Nephron progenitor cell (in vitro differentiated cells): ENCODE measurements at regions not wholly inside any gene's neighbourhood (a gene's known extent, or its start where the extent isn't known, plus 50 kb on each side); places are given as distances from the start of the nearest gene placed in this dataset.

Source experiments
- DNase-seq: peaks from one replicate; pipeline ENCODE4 v3.0.0; 2021
- H3K27ac Mint-ChIP-seq: 2 replicates; pipeline ENCODE4 v1.8.0; 2021; ENCODE audit warnings: mild to moderate bottlenecking, moderate library complexity, mixed read lengths
- H3K27me3 Mint-ChIP-seq: 2 replicates; pipeline ENCODE4 v1.8.0; 2021; ENCODE audit warnings: mild to moderate bottlenecking, low read depth, mixed read lengths; ENCODE audit not compliant: poor library complexity
- H3K36me3 Mint-ChIP-seq: 2 replicates; pipeline ENCODE4 v1.8.0; 2021; ENCODE audit warnings: low read depth, mixed read lengths
- H3K4me1 Mint-ChIP-seq: 2 replicates; pipeline ENCODE4 v1.8.0; 2021; ENCODE audit warnings: mixed read lengths
- H3K4me3 Mint-ChIP-seq: 2 replicates; pipeline ENCODE4 v1.8.0; 2021; ENCODE audit warnings: mild to moderate bottlenecking, moderate library complexity, mixed read lengths
- H3K9me3 Mint-ChIP-seq: 2 replicates; pipeline ENCODE4 v1.8.0; 2021; ENCODE audit warnings: mild to moderate bottlenecking, moderate library complexity, mixed read lengths
- TF ChIP-seq, protein P1 (sequence below): fragments of 200-600 bp; sonication (generic); IDR thresholded peaks from 2 replicates; pipeline ENCODE4 v1.5.0; 2021; ENCODE audit warnings: antibody characterized with exemption

DNA sequence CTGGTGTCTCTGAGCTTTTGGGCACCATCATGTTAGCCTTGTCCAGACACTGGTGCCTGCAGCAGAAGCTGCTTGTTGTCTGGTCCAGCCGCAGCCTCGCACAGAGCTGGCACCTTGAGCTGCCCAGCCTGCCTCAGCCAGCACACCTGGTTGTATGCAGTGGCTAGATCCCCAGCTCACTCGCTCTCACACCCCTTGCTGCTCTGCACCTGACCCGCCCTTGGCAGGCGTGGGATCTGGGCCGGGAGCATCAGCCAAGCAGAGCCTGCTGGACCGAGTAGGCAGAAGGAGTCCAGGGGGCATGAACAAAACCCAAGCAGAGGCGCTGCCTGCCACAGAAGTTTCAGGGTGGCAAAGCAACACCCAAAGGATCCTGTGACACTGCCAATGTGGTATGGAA, 79.7 kb upstream of the ITGB1 start:
- DNase-seq, result no peak
- TF ChIP-seq, protein P1, sequence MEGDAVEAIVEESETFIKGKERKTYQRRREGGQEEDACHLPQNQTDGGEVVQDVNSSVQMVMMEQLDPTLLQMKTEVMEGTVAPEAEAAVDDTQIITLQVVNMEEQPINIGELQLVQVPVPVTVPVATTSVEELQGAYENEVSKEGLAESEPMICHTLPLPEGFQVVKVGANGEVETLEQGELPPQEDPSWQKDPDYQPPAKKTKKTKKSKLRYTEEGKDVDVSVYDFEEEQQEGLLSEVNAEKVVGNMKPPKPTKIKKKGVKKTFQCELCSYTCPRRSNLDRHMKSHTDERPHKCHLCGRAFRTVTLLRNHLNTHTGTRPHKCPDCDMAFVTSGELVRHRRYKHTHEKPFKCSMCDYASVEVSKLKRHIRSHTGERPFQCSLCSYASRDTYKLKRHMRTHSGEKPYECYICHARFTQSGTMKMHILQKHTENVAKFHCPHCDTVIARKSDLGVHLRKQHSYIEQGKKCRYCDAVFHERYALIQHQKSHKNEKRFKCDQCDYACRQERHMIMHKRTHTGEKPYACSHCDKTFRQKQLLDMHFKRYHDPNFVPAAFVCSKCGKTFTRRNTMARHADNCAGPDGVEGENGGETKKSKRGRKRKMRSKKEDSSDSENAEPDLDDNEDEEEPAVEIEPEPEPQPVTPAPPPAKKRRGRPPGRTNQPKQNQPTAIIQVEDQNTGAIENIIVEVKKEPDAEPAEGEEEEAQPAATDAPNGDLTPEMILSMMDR, result no peak
- Mint-ChIP-seq H3K4me1 (peaks cover 13% of the 10 kb centered on the region), H3K27ac (no peak overlapping the region), H3K36me3 (no peaks in the 10 kb centered on the region), H3K4me3 (no peak overlapping the region), H3K9me3 (no peaks in the 10 kb centered on the region), H3K27me3 (peaks cover 3% of the 10 kb centered on the region)

DNA sequence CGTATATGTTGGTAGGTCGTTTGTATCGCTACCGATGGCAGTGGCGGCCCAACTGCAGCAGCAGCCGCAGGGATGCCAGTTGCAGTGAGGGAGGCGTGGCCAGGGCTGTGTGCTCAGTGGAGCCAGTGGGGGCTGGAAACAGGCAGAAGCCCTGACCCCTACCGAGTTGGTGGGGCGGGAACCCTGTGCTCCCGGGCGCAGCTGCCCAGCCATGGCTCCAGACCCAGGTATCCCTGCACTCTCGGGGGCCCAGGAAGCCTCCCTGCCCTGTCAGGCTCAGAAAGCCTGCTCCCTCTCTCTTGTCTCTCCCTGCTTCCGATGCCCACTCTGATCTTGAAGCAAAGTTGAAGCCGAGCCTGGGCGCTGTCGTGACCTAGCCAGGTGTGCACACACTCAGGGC, 78.6 kb upstream of the ITGB1 start:
- TF ChIP-seq, protein P1, result no peak
- no peaks in the 10 kb centered on the region for H3K27me3 Mint-ChIP-seq
- no peaks in the 10 kb centered on the region for H3K36me3 Mint-ChIP-seq
- H3K9me3 Mint-ChIP-seq, result no peaks in the 10 kb centered on the region
- peaks cover 9% of the 10 kb centered on the region for H3K4me1 Mint-ChIP-seq
- DNase-seq, result no peak
- H3K27ac Mint-ChIP-seq, result no peak overlapping the region
- H3K4me3 Mint-ChIP-seq, result no peak overlapping the region

- H3K27ac Mint-ChIP-seq, result no peak overlapping the region
- DNase-seq, result no peak
- H3K27me3 Mint-ChIP-seq, result no peaks in the 10 kb centered on the region
- H3K9me3 Mint-ChIP-seq, result no peaks in the 10 kb centered on the region
- H3K36me3 Mint-ChIP-seq, result no peaks in the 10 kb centered on the region
- TF ChIP-seq, protein P1, result no peak
- H3K4me1 Mint-ChIP-seq, result no peaks in the 10 kb centered on the region
- H3K4me3 Mint-ChIP-seq, result no peak overlapping the region
These were observed 77.4 kb upstream of the ITGB1 start for GRCh38 chr10:33035411-33035810.

- no peaks in the 10 kb centered on the region for H3K4me1 Mint-ChIP-seq
- no peak overlapping the region for H3K4me3 Mint-ChIP-seq
- no peaks in the 10 kb centered on the region for H3K9me3 Mint-ChIP-seq
- no peaks in the 10 kb centered on the region for H3K27me3 Mint-ChIP-seq
- DNase-seq, result no peak
- TF ChIP-seq, protein P1, result no peak
- no peaks in the 10 kb centered on the region for H3K36me3 Mint-ChIP-seq
- no peak overlapping the region for H3K27ac Mint-ChIP-seq
These were observed 76.9 kb upstream of the ITGB1 start for GRCh38 chr10:33034931-33035330.

DNA sequence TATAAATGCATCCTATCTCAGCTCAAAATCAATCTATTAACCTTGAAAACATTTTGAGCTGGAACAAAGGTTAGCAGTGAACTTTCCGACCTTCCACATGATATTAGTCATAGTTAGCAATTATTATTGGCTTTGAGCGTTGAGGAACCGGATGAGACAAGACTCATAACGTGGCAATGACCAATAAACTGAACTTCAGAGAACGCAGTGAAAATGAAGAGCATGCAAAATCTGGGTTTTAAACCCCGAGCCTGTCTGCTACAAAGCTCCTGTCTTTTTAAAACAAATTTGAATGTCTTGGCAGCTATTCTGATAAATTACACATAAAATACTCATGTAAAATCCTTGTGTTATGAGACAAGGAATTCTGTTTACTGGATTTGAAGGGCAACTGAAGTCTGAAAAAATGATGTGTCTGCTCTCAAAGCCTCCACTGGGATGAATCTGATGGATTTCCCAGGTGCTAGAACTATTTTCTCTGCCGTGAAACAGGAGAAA, 74.7 kb upstream of the ITGB1 start:
- no peak overlapping the region for H3K27ac Mint-ChIP-seq
- no peaks in the 10 kb centered on the region for H3K27me3 Mint-ChIP-seq
- no peak overlapping the region for H3K4me3 Mint-ChIP-seq
- H3K36me3 Mint-ChIP-seq, result no peaks in the 10 kb centered on the region
- no peak for DNase-seq
- no peaks in the 10 kb centered on the region for H3K9me3 Mint-ChIP-seq
- TF ChIP-seq, protein P1, result no peak
- no peaks in the 10 kb centered on the region for H3K4me1 Mint-ChIP-seq

DNA sequence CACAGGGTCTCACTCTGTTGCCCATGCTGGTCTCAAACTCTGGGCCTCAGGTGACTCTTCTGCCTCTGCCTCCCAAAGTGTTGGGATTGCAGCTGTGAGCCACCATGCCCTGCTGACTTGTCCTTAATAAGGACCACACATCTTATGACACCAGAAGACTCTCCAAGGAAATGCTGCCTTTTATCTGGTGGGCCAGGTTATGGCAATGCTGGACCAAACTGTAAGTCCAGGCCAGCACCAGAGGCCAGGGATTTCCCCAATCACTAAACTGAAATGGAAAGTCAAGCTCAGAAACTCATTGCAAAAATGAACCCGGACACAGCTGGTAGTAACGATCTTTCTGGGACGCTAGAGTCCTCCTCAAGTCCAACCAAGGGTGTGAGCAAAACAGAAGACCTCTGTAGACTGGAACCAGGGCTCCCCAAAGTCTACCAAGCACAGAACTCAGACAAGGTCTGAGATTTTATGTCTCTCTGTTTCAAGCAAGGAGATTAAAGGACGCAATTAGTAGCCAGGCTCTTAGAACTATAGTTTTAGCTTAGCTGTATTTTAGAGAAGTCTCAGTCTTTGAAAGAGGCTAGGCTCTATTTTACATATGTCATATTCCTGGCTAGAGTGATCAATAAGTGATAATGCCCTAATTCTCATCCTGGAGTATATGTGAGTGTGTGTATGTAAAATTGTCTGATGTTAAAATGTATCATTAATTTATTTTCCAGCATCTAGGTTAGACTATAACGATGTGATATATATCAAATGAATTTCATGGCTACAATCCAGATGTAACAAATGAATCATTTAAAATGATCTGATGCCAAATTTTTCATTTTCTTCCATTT, 74.0 kb upstream of the ITGB1 start:
- TF ChIP-seq, protein P1, result no peak
- Mint-ChIP-seq H3K4me3 (no peak overlapping the region), H3K36me3 (no peaks in the 10 kb centered on the region), H3K9me3 (no peaks in the 10 kb centered on the region), H3K27ac (no peak overlapping the region), H3K27me3 (no peaks in the 10 kb centered on the region), H3K4me1 (no peaks in the 10 kb centered on the region)
- no peak for DNase-seq
